Left ventricle myocardium superior (tissue), 1 donor: ENCODE measurements at regions not wholly inside any gene's neighbourhood (a gene's known extent, or its start where the extent isn't known, plus 50 kb on each side); places are given as distances from the start of the nearest gene placed in this dataset.
"Not testable (repeated sequence)": the region's sequence is repeated elsewhere in the genome, so short reads cannot be mapped to it uniquely, and the experiment has no call there.

Source experiments
- ATAC-seq: fragments of 200-7000 bp; cut with Tn5 transposase; one replicate; pipeline ENCODE4 v1.9.1; 2020; ENCODE audit warnings: mild to moderate bottlenecking, moderate library complexity
- DNase-seq: peaks from one replicate; pipeline ENCODE4 v3.0.0-alpha.2; 2020
- intact Hi-C: fragments of 100-400 bp; cut with micrococcal nuclease; formaldehyde crosslinking; loops from one replicate; pipeline ENCODE4 v1.11.0; 2022
- donor health status: DM: no; HTN: yes; CAD: no; lungs with severe emphysema.

- intact Hi-C loops, result no loop called here
- ATAC-seq, result no peak
- DNase-seq, result no peak
Measured at GRCh38 chr12:102676812-102677211, 196.4 kb upstream of the IGF1 start.

GRCh38 chr12:102675672-102676071 lies 195.3 kb upstream of the IGF1 start:
- no peak for DNase-seq
- no peak for ATAC-seq
- intact Hi-C loops, result no loop called here

- DNase-seq (no peak), ATAC-seq (no peak)
- intact Hi-C loops, result no loop called here
Measured at GRCh38 chr12:102673606-102674005, 193.2 kb upstream of the IGF1 start.

- intact Hi-C loops, ATAC-seq, DNase-seq: not testable (repeated sequence)
Measured at GRCh38 chr12:102672212-102672611, 191.8 kb upstream of the IGF1 start.

GRCh38 chr12:102669056-102669455 lies 188.7 kb upstream of the IGF1 start:
- DNase-seq (no peak), ATAC-seq (no peak)
- intact Hi-C loops, result no loop called here

GRCh38 chr12:102666176-102666575 lies 185.8 kb upstream of the IGF1 start:
- DNase-seq, intact Hi-C loops, ATAC-seq: not testable (repeated sequence)

- intact Hi-C loops, result no loop called here
- ATAC-seq (no peak), DNase-seq (no peak)
Measured at GRCh38 chr12:102659200-102659911, 179.0 kb upstream of the IGF1 start.

GRCh38 chr12:102653406-102653805 lies 173.0 kb upstream of the IGF1 start:
- DNase-seq (no peak), ATAC-seq (no peak)
- intact Hi-C loops, result no loop called here

GRCh38 chr12:102652645-102653313 lies 172.4 kb upstream of the IGF1 start:
- ATAC-seq (no peak), DNase-seq (no peak)
- intact Hi-C loops, result no loop called here

- DNase-seq, result no peak
- no peak for ATAC-seq
- intact Hi-C loops, result no loop called here
Measured at GRCh38 chr12:102645968-102646367, 165.6 kb upstream of the IGF1 start.

GRCh38 chr12:102643879-102644575 lies 163.7 kb upstream of the IGF1 start:
- intact Hi-C loops, result no loop called here
- ATAC-seq, result no peak
- no peak for DNase-seq

GRCh38 chr12:102642199-102642598 lies 161.8 kb upstream of the IGF1 start:
- DNase-seq (no peak), ATAC-seq (no peak)
- intact Hi-C loops, result no loop called here

- ATAC-seq, DNase-seq, intact Hi-C loops: not testable (repeated sequence)
Measured at GRCh38 chr12:102640658-102641057, 160.3 kb upstream of the IGF1 start.

GRCh38 chr12:102638777-102639176 lies 158.4 kb upstream of the IGF1 start:
- intact Hi-C loops, result no loop called here
- no peak for ATAC-seq
- DNase-seq, result no peak

- DNase-seq (no peak), ATAC-seq (no peak)
- intact Hi-C loops, result no loop called here
Measured at GRCh38 chr12:102633981-102634605, 153.7 kb upstream of the IGF1 start.

GRCh38 chr12:102631274-102631673 lies 150.9 kb upstream of the IGF1 start:
- ATAC-seq (no peak), DNase-seq (no peak)
- intact Hi-C loops, result no loop called here

- intact Hi-C loops, result no loop called here
- DNase-seq (no peak), ATAC-seq (no peak)
Measured at GRCh38 chr12:102629262-102629888, 149.0 kb upstream of the IGF1 start.

- intact Hi-C loops, result no loop called here
- no peak for DNase-seq
- no peak for ATAC-seq
Measured at GRCh38 chr12:102625819-102626218, 145.5 kb upstream of the IGF1 start.

GRCh38 chr12:102622618-102623017 lies 142.3 kb upstream of the IGF1 start:
- no peak for DNase-seq

More at GRCh38 chr12:102622618-102623017, 142.3 kb upstream of the IGF1 start:
- intact Hi-C loops, result no loop called here
- no peak for ATAC-seq
